T-helper 1 cell treated with Interleukin-12 subunit alpha and Interleukin-12 subunit beta and Interleukin-4 antibody, amounts not matched to agents 30 ng/mL and 1 ng/mL, for 36 hours (primary cell): ENCODE measurements at regions not wholly inside any gene's neighbourhood (a gene's known extent, or its start where the extent isn't known, plus 50 kb on each side); places are given as distances from the start of the nearest gene placed in this dataset.

ENCODE experiments used
- intact Hi-C: fragments of 100-400 bp; cut with micrococcal nuclease; formaldehyde crosslinking; loops from one replicate; pipeline ENCODE4 v1.15.1; 2024

DNA sequence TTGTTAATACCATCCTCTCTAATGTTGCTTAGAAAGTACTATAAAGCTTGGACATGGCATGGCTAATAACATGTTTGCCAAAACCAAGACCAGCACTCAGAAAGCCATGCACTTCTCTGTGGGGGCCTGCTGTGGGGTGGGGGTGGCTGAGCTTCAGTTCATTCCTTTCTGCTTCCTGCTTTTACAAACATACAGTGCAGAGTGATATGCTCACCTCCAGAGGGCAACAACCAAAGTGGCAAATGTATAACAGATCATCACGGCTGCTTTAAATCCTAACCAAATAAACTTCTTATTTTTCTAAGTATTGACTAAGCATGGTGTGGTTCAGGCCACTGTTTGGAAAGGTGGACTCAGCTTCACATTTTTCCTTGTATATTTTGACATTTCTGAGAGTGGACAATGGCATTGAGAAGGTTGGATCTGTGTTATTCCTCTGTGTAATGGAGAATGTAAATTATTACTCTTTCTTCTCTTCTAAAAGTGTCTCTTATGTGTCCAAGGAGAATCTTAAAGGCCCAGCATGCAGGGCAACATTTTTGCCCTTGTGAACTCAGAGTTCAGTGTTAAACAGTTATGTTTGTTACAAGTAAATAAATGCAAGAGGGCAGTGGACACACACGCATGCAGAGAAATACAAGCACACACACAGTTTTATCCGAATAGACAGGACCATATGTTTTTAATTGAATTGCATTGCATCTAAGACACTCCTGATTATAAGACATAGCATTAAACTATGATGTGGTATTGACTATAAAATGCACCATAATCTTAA is 186.1 kb downstream of the HERPUD2 start:
- intact Hi-C loops = no loop called here

- intact Hi-C loops = no loop called here
These were observed 189.9 kb downstream of the HERPUD2 start for GRCh38 chr7:35505066-35505465.

DNA sequence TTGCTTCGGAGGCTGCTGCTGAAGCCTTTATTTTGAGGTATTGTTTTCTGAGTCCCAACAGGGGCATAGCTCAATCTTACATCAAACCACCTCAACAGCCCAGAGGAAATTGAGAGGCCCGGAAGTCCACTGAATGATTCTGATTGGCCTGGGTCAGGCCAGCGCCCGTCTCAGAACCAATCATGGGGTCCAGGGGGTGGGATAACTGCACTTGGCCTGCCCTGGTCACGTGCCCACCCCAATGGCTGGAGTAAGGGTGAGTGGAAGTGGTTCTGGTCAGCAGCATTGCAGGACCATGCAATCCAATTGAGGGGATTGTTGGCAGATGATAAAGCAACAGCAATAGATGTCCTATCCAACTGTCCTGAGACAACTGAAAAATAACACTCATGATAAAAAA is 190.6 kb downstream of the HERPUD2 start:
- intact Hi-C loops = no loop called here

- intact Hi-C loops = no loop called here
These were observed 193.3 kb downstream of the HERPUD2 start for GRCh38 chr7:35501681-35502080.

DNA sequence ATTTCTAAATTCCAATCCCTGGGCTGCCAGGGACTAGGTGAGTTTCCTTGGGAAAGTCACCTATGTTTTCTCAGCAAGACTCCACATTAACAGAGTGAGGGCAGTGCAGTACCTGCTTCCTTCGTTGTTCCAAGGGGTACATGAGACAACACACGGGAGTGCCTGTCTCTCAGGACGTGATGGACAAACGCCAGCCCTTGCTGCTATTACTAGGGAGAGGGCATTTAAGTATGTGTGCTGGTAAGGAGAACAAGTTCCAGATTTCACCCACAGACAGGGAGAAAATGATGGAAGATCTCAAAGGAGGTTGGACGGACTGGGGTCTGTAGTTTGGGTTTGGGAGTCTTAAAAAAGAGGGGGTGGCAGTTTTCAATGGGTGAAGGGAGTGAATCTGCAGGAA is 195.7 kb downstream of the HERPUD2 start:
- intact Hi-C loops = no loop called here

DNA sequence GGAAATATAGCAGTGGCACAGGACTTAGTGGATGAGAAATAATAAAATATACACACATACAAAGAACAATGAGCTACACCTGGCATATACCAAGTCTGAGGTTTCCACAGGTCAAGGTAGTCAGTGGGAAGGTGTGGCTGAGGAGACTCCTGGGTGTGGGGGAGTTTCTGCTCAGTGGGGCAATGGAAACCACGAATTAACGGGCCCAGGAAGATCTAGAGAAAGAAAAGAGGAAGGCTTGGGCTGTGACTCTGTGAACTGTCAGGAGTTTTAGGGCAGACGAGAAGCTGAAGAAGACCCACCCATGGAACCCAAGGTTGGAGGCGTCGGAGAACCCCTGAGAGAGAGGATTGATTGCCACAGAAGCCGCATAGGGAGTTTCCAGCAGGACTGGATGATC is 196.5 kb downstream of the HERPUD2 start:
- intact Hi-C loops = no loop called here

GRCh38 chr7:35495844-35496243 is 199.1 kb downstream of the HERPUD2 start:
- intact Hi-C loops = no loop called here

- intact Hi-C loops = no loop called here
These were observed 199.6 kb downstream of the HERPUD2 start for GRCh38 chr7:35495377-35495776.

DNA sequence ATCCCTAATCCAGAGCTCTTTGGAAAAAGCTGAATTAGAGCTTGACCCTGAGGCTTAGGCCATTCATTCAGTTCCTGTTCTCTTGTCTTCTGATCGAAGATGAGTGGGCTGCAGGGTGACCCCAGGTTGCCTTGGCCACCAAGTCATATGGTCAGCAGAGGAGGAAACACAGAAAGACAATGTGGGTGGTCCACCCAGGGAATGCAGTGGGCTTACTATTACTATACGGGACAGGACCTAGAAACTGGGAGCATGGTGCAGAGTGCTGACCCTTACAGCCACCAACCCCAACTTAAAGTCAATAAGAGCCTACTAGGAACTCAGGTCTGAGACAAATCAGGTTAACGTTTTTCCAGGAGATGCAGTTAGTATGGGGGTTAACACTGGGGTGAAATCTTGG is 200.5 kb downstream of the HERPUD2 start:
- intact Hi-C loops = no loop called here

DNA sequence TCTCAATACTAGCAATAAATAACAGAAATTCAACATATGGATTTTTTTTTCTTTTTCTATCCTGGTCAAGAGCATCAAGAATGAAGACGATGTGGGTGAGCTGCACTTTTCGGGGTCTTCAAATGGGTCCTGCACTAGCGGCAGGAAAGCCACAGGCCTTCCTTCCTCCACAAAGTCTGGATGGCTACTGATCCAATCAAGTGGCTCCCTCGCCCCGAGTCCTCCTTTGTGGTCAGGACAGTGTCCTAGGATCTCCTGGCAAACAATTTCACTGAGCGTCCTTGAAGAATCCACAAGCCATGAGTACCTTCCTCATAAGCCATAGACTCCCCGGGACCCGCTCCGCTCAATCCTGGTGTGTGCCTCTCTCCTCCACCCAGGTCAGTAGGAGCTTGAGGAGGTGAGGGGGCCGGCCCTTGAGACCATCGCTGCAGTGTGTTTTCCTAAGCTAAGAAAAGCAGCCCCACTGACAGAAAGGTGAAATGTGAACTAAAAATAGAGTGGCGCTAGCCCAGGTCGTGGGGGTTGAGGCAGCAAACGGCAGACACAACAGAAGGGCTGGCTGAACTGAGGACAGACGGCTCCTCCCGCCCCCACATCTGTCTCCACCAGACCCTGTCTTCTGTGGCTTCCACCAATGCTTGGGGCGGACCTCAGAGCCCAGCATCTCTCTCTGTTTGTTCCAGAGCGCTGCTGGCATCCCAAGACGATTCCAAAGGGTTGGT is 202.3 kb downstream of the HERPUD2 start:
- intact Hi-C loops = no loop called here

DNA sequence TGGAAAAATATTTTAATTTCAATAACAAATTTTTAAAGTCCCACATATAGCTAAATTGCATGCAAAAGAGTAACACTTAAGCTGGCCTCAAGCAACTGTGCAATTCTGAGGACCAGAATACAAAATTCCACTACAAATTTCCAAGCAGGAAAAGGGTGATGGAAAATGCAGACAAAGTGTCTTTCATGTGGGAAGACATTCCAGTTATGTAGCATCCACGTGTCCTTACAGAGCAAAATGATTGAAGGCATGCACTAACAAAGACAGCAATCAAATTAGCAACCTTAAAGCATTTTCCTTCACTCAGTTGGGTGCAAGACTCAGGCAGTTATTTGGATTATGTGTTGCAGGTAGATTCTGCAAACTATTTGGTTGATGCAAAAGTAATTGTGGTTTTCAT is 203.7 kb downstream of the HERPUD2 start:
- intact Hi-C loops = no loop called here

- intact Hi-C loops = no loop called here
These were observed 207.1 kb downstream of the HERPUD2 start for GRCh38 chr7:35487841-35488240.

- intact Hi-C loops = no loop called here
These were observed 207.5 kb downstream of the HERPUD2 start for GRCh38 chr7:35487402-35487801.

- intact Hi-C loops = no loop called here
These were observed 209.5 kb downstream of the HERPUD2 start for GRCh38 chr7:35485436-35485835.

DNA sequence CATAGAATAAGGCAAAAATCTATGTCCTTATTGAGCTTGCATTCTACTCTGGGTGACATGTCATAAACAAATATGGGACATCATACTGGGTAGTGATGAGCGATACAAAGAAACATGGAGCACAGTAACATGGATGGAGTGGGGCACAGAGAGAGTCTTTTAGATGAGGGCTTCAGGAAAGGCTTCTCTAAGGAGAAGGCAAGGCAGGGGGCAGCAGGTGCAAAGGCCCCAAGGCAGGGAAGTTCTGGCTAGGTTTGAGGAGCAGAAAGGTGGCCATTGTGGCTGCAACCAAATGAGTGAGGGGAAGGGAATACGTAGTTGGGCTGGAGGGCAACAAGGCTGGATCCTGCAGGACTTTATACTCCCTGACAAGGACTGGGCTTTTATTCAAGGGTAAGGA is 211.4 kb downstream of the HERPUD2 start:
- intact Hi-C loops = no loop called here

GRCh38 chr7:35482231-35482630 is 212.7 kb downstream of the HERPUD2 start:
- intact Hi-C loops = no loop called here

DNA sequence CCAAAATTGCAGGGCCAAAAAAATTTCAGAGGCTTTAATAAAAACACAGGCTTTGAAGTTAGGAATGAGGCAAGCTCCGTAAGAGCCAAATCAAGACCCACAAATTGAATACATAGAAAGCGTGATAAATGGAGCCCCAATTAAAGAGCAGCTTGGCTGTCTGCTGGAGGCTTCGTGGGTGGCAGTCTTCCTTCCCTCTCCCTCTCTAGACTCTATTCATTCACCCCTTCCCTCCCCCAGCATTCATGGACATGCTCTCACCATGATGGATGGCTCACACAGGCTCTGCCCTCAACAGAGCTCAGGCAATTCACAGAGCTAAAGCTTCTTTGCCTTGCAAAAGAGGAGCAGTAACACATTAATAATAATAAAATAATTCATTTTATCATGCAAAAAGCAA is 214.1 kb downstream of the HERPUD2 start:
- intact Hi-C loops = no loop called here

GRCh38 chr7:35477609-35478008 is 217.3 kb downstream of the HERPUD2 start:
- intact Hi-C loops = loop anchor here (2.0 kb wide), 1 partner anchor 49 kb away; no protein-coding TSS in a partner anchor

GRCh38 chr7:35474100-35474499 is 220.2 kb upstream of the TBX20 start:
- intact Hi-C loops = no loop called here

GRCh38 chr7:35468606-35469005 is 214.7 kb upstream of the TBX20 start:
- intact Hi-C loops = no loop called here

DNA sequence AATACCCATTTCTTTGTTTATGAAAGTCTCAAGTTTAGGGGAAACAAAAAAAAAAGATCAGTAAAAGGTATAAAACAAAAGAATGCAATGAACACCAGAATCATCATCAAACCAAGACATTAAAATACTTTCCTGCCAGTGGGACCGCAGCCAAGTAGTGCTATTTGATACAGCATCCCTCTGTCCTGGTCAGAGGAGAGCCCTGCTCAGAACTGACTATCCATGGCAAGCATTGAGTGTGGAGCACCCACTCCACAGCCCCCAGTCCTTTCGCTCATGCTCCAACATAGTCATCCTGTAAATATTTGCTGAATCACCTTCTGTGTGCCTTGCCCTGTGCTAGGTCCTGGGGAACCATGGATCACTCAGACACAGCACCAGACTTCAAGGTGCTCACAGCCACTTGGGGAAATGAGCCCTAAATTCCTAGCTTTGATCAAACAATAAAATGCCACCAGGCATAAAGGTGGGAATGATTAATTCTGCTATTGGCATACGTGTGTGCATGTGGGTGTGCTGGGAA is 213.6 kb upstream of the TBX20 start:
- intact Hi-C loops = no loop called here

DNA sequence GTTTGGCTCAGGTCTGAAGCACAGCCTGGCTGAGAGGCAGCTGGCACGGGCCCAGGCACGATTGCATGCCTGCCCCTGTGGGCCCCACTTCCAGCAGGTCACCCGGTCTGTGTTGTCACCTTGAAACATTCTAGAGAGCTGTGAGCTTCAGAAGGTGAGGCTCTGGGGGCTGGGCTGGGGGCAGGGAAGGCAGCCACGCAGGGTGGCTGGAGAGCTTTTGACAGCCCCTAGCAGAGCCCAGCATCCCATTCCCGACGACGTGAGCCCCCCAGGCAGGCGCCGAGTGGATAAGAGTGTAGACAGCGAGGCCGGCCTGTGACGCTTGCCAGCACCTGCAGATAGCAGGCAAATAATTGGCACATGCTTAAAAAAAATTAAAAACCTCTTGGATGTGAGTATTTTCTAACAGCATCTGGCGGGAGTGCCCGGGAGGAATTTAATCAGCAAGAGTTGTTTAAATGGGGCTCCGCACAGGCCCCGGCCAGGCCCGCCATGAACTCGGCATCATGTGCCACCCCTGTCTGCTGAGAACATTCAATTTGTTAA is 212.0 kb upstream of the TBX20 start:
- intact Hi-C loops = no loop called here
